ENCODE measurements at regions not wholly inside any gene's neighbourhood (a gene's known extent, or its start where the extent isn't known, plus 50 kb on each side); places are given as distances from the start of the nearest gene placed in this dataset.

GRCh38 chr16:79721270-79721669 lies 120.7 kb upstream of the MAF start:
- no peak overlapping the region for H3K4me3 ChIP-seq
- 33 to 58% (median 39%) methylated on average over 6 of the region's 6 CpGs for WGBS, 3 donors
- ATAC-seq (no peak), DNase-seq (no peak)
- TF ChIP-seq, protein P1, sequence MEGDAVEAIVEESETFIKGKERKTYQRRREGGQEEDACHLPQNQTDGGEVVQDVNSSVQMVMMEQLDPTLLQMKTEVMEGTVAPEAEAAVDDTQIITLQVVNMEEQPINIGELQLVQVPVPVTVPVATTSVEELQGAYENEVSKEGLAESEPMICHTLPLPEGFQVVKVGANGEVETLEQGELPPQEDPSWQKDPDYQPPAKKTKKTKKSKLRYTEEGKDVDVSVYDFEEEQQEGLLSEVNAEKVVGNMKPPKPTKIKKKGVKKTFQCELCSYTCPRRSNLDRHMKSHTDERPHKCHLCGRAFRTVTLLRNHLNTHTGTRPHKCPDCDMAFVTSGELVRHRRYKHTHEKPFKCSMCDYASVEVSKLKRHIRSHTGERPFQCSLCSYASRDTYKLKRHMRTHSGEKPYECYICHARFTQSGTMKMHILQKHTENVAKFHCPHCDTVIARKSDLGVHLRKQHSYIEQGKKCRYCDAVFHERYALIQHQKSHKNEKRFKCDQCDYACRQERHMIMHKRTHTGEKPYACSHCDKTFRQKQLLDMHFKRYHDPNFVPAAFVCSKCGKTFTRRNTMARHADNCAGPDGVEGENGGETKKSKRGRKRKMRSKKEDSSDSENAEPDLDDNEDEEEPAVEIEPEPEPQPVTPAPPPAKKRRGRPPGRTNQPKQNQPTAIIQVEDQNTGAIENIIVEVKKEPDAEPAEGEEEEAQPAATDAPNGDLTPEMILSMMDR (IDR thresholded peaks at IDR 0.05), result no peak
- no peaks in the 10 kb centered on the region for H3K9me3 ChIP-seq
- H3K36me3 ChIP-seq (ENCODE audit: insufficient read depth in 1 of 2, low read depth in 1 of 2), result no peaks in the 10 kb centered on the region
- no peaks in the 10 kb centered on the region for H3K4me1 ChIP-seq
- H3K27me3 ChIP-seq (ENCODE audit: insufficient read depth in 3 of 3, low read length in 2 of 3), result no peaks in the 10 kb centered on the region
- H3K27ac ChIP-seq, result no peak overlapping the region
- intact Hi-C loops (cut with DNase I), result no loop called here

DNA sequence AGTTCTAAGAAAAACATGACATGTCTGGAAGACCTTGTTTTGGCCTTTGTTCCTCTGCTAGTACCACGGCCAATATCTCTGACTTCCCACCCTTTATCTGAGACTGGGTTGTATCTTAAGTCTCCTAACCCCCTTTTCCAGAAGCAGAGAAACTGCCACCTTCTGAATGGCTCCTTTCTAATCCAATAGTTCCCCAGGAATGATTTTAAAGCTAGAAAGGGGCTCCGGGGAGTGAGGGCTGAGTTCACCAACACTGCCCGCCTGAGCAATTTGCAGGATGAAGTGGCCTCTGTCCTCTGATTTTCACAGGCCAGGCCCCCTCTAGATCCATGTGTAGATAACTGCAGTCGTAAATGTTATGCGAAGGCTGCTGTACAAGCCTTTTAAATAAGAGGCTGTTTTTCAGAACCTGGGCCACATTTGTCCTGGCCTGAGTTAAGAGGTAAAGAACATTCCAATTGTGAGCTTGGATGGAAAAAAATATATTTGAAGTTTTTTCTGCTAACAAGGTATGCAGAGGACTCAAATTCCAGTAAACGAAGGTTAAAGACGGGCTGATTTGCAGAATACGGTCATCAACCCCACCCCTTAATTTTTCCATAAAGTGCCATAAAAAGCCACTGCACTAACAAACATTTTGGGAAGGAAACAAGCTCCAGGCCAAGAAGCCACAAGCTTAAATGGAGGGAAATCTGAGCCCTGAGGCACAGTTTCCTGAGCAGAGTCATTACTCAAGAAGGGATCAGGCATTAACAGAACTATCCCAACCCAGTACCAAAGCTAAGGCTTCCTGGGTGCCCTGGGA lies 117.0 kb upstream of the MAF start:
- WGBS, 3 donors, result 77 to 88% (median 85%) methylated on average over 8 of the region's 8 CpGs
- TF ChIP-seq, protein P1 (IDR thresholded peaks at IDR 0.05), result no peak
- ATAC-seq (no peak), DNase-seq (no peak)
- no peak overlapping the region for H3K4me3 ChIP-seq
- H3K36me3 ChIP-seq (ENCODE audit: insufficient read depth in 1 of 2, low read depth in 1 of 2), result no peaks in the 10 kb centered on the region
- intact Hi-C loops (cut with DNase I), result no loop called here
- no peaks in the 10 kb centered on the region for H3K27me3 ChIP-seq (ENCODE audit: insufficient read depth in 3 of 3, low read length in 2 of 3)
- no peaks in the 10 kb centered on the region for H3K9me3 ChIP-seq
- H3K4me1 ChIP-seq, result no peaks in the 10 kb centered on the region
- H3K27ac ChIP-seq, result no peak overlapping the region

DNA sequence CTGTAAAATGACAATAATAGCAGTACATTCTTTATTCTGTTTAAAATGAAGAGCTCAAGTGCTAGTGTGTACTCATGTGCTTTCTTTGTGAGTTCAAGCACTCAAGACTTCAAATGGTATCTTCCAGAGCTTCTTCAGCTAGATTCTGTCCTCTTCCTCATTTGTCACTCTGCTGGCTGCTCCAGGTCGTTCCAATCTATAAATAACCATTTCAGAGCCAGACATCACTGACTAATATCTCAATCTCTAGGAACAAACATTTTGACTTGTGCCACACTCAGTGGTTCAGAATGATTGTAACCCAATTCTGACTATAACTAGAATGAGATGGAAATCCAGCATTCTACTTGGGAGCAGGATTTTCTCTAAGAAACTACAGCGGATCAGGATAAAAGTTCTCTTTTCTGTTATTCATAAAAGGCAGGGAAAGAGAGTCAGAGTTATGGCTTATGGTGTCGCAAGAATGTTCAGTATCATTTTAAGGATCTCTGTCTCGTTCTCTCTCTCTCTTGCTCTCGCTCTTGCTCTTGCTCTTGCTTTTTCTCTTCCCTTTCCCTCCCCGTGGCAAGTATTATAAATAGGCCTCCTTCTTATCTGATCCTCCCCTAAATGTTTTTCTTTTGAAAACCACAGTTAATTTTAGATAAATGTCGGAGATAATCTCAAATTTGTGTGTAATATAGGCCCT lies 116.3 kb upstream of the MAF start:
- intact Hi-C loops (cut with DNase I), result no loop called here
- H3K4me1 ChIP-seq, result no peaks in the 10 kb centered on the region
- no peak overlapping the region for H3K27ac ChIP-seq
- no peaks in the 10 kb centered on the region for H3K36me3 ChIP-seq (ENCODE audit: insufficient read depth in 1 of 2, low read depth in 1 of 2)
- H3K9me3 ChIP-seq, result no peaks in the 10 kb centered on the region
- no peak for DNase-seq
- no peak overlapping the region for H3K4me3 ChIP-seq
- WGBS, 3 donors, result 63 to 76% (median 69%) methylated on average over 7 of the region's 7 CpGs
- H3K27me3 ChIP-seq (ENCODE audit: insufficient read depth in 3 of 3, low read length in 2 of 3), result no peaks in the 10 kb centered on the region
- TF ChIP-seq, protein P1 (IDR thresholded peaks at IDR 0.05), result no peak
- ATAC-seq, result no peak

- intact Hi-C loops (cut with DNase I), result no loop called here
- DNase-seq (no peak), ATAC-seq (no peak)
- Histone ChIP-seq H3K4me1 (no peaks in the 10 kb centered on the region), H3K27me3 (ENCODE audit: insufficient read depth in 3 of 3, low read length in 2 of 3) (no peaks in the 10 kb centered on the region), H3K36me3 (ENCODE audit: insufficient read depth in 1 of 2, low read depth in 1 of 2) (no peaks in the 10 kb centered on the region), H3K9me3 (no peaks in the 10 kb centered on the region), H3K27ac (no peak overlapping the region), H3K4me3 (no peak overlapping the region)
- TF ChIP-seq, protein P1 (IDR thresholded peaks at IDR 0.05), result no peak
- WGBS, 3 donors, result 69 to 81% (median 78%) methylated on average over 4 of the region's 4 CpGs
These were observed 114.5 kb upstream of the MAF start for GRCh38 chr16:79715061-79715460.
